Activated naive CD4-positive, alpha-beta T cell treated with anti-CD3 and anti-CD28 coated beads for 36 hours (primary cell): ENCODE measurements at regions not wholly inside any gene's neighbourhood (a gene's known extent, or its start where the extent isn't known, plus 50 kb on each side); places are given as distances from the start of the nearest gene placed in this dataset.
"Not testable (repeated sequence)": the region's sequence is repeated elsewhere in the genome, so short reads cannot be mapped to it uniquely, and the experiment has no call there.

Experiments
- CTCF ChIA-PET: fragments of 350-600 bp; sonication (Branson Sonifier 250); formaldehyde crosslinking; loops from one replicate; lab custom pipeline; 2021; ENCODE audit warnings: antibody characterized with exemption; lab: Charles Lee
- DNase-seq: peaks from one replicate; pipeline ENCODE4 v3.0.0-alpha.2; 2020
- H3K27ac Mint-ChIP-seq: one replicate; pipeline ENCODE4 v1.8.0; 2021; ENCODE audit warnings: mild to moderate bottlenecking, mixed read lengths
- H3K27me3 Mint-ChIP-seq: one replicate; pipeline ENCODE4 v1.8.0; 2021; ENCODE audit warnings: low read depth, mixed read lengths
- H3K36me3 Mint-ChIP-seq: one replicate; pipeline ENCODE4 v1.8.0; 2021; ENCODE audit warnings: low read depth, mixed read lengths
- H3K4me1 Mint-ChIP-seq: one replicate; pipeline ENCODE4 v1.8.0; 2021; ENCODE audit warnings: low read depth, mixed read lengths
- H3K4me3 Mint-ChIP-seq: one replicate; pipeline ENCODE4 v1.8.0; 2021; ENCODE audit warnings: mild to moderate bottlenecking, moderate library complexity, mixed read lengths
- H3K9me3 Mint-ChIP-seq: one replicate; pipeline ENCODE4 v1.8.0; 2021; ENCODE audit warnings: mixed read lengths
- intact Hi-C: fragments of 100-400 bp; cut with micrococcal nuclease; formaldehyde crosslinking; loops from one replicate; pipeline ENCODE4 v1.15.1; 2023

DNA sequence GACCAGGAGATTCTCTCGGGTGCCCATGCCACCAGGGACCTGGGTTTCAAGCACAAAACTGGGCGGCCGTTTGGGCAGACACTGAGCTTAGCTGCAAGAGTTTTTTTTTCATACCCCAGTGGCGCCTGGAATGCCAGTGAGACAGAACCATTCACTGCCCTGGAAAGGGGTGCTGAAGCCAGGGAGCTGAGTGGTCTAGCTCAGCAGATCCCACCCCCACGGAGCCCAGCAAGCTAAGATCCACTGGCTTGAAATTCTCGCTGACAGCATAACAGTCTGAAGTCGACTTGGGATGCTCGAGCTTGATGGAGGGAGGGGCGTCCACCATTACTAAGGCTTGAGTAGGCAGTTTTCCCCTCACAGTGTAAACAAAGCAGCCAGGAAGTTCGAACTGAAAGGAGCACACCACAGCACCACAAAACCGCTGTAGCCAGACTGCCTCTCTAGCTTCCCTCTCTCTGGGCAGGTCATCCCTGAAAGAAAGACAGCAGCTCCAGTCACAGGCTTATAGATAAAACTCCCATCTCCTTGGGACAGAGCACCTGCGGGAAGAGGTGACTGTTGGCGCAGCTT, 157.7 kb downstream of the GIPC2 start:
- H3K36me3 Mint-ChIP-seq, intact Hi-C loops, H3K4me1 Mint-ChIP-seq, H3K9me3 Mint-ChIP-seq, H3K27ac Mint-ChIP-seq, CTCF ChIA-PET, H3K4me3 Mint-ChIP-seq, DNase-seq: not testable (repeated sequence)
- H3K27me3 Mint-ChIP-seq: peaks cover 14% of the 10 kb centered on the region

DNA sequence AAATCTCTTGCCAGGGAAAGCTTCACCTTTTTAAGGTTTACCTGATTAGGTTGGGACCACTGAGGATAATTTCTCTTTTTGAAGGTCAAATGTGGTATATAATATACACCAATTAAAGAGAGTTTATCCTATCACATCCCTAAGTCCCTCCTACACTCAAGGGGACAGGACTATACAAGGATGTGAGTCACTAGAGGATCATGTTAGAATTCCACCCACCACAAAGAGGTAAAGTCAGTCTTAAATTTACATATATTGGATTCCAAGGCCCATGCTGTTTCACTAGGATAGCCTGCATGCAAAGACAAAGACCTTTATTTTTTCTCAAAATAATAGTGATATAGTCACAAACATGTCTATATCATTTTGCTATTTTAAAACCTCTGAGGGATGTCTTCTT, 164.4 kb downstream of the GIPC2 start:
- Mint-ChIP-seq H3K4me3 (no peak overlapping the region), H3K4me1 (no peaks in the 10 kb centered on the region), H3K9me3 (peaks cover 4% of the 10 kb centered on the region), H3K36me3 (no peaks in the 10 kb centered on the region), H3K27ac (no peak overlapping the region), H3K27me3 (peaks cover 3% of the 10 kb centered on the region)
- no peak for DNase-seq
- CTCF ChIA-PET: no interaction called here
- intact Hi-C loops: no loop called here

DNA sequence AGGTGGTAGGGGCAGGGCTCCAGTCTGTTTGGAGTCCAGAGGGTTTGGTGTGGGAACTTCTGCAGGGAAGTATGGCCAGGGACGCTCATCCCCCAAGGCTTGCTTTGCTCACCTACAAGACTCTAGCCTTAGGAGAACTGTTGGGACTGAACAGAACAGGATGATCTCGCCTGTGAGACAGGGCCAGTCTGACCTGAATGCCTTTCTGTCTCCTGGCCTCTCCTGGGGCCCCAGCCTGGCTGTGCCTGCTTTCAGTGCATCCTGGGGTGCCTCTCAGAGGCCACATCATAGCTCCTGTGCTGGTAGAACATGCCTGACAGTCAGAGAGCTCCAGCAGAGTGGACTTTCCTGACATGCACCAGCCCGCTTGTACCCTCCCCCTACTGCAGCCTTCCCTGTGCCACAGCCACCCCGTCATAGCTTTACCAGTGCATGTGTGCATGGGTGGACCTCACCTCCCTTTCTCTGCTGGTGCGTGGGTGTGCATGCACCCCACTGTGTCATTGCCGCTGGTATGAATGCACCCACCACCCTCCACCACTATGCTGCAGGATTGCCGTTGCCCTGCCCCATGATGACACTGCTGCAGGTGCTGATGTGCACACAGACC, 165.8 kb downstream of the GIPC2 start:
- CTCF ChIA-PET: no interaction called here
- intact Hi-C loops: no loop called here
- Mint-ChIP-seq H3K27me3 (peaks cover 3% of the 10 kb centered on the region), H3K4me3 (no peak overlapping the region), H3K27ac (no peak overlapping the region), H3K4me1 (no peaks in the 10 kb centered on the region), H3K9me3 (no peaks in the 10 kb centered on the region), H3K36me3 (no peaks in the 10 kb centered on the region)
- DNase-seq: no peak

DNA sequence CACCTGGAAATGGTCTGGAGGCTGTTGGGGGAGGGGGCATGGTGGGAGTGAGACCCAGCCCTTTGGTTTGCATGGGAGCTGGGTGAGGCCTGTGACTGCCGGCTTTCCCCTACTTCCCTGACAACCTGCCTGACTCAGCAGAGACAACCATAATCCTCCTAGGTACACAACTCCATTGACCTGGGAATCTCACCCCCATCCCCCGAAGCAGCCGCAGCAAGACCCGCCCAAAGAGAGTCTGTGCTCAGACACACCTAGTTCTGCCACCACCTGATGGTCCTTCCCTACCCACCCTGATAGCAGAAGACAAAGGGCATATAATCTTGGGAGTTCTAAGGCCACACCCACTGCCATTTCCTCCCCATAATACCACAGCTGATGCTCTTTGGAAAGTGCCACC, 168.6 kb downstream of the GIPC2 start:
- H3K27ac Mint-ChIP-seq: no peak overlapping the region
- intact Hi-C loops: no loop called here
- H3K4me1 Mint-ChIP-seq: no peaks in the 10 kb centered on the region
- DNase-seq: no peak
- H3K4me3 Mint-ChIP-seq: no peak overlapping the region
- no peaks in the 10 kb centered on the region for H3K36me3 Mint-ChIP-seq
- no peaks in the 10 kb centered on the region for H3K9me3 Mint-ChIP-seq
- CTCF ChIA-PET: no interaction called here
- no peaks in the 10 kb centered on the region for H3K27me3 Mint-ChIP-seq

DNA sequence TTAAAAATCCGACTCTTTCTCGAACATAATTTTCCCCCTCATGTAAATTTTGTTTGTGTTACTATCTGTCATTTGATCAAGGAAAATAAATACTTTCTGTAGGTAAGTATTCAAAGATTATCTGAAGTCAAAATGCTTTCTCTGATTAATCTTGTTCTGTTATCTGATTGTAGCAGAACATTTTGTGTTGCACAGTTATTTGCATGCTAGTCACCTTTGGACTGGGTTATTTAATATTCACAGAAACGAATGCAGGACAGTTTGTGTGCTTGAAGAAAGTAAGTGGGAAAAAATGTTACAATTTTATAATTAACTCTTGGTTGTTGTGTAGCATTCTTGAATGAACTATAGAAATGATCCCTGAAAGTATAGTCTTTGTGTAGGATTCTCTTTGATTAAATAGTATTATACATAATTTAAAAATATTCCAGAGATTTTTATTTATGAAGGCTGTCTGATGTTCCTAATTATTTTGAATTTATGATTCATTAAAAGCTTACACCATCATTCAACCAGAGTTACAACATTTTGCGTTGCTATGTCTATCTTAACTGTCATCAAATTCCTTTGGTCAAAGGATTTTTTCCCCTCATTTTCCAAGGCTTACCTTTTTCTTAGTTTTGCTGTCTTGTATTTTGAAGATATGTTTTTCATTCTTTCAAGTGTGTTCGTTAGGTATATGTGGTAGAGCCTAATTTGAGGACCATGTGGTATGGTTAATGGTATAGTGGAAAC, 176.6 kb downstream of the GIPC2 start:
- H3K27me3 Mint-ChIP-seq: peaks cover 3% of the 10 kb centered on the region
- no peaks in the 10 kb centered on the region for H3K36me3 Mint-ChIP-seq
- H3K4me3 Mint-ChIP-seq: no peak overlapping the region
- no peak for DNase-seq
- CTCF ChIA-PET: interaction anchor here (0.6 kb wide), 1 partner anchor 317 kb away, joined by 6 read pairs; no protein-coding TSS in a partner anchor
- no peaks in the 10 kb centered on the region for H3K4me1 Mint-ChIP-seq
- intact Hi-C loops: no loop called here
- H3K9me3 Mint-ChIP-seq: no peaks in the 10 kb centered on the region
- H3K27ac Mint-ChIP-seq: no peak overlapping the region

DNA sequence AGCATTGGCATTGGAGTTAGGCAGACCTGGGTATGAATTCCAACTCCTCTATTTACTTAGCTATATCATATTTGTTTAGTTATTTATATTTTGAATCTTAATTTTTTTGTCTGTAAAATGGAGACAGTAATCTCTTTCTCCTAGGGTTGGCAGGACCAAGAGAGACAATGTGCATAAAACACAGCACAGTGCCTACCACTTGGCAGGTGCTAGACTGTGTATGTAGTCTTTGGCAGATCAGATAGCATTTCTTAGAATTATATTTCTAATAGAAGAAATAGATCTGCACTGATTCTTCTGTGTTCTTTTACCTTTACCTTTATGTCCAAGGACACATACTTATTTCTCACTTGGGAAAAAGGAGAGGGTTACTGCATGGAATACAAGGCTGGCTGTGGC, 177.2 kb downstream of the GIPC2 start:
- no peak for DNase-seq
- H3K9me3 Mint-ChIP-seq: no peaks in the 10 kb centered on the region
- intact Hi-C loops: no loop called here
- H3K4me1 Mint-ChIP-seq: no peaks in the 10 kb centered on the region
- peaks cover 3% of the 10 kb centered on the region for H3K27me3 Mint-ChIP-seq
- H3K4me3 Mint-ChIP-seq: no peak overlapping the region
- CTCF ChIA-PET: no interaction called here
- no peaks in the 10 kb centered on the region for H3K36me3 Mint-ChIP-seq
- H3K27ac Mint-ChIP-seq: no peak overlapping the region

DNA sequence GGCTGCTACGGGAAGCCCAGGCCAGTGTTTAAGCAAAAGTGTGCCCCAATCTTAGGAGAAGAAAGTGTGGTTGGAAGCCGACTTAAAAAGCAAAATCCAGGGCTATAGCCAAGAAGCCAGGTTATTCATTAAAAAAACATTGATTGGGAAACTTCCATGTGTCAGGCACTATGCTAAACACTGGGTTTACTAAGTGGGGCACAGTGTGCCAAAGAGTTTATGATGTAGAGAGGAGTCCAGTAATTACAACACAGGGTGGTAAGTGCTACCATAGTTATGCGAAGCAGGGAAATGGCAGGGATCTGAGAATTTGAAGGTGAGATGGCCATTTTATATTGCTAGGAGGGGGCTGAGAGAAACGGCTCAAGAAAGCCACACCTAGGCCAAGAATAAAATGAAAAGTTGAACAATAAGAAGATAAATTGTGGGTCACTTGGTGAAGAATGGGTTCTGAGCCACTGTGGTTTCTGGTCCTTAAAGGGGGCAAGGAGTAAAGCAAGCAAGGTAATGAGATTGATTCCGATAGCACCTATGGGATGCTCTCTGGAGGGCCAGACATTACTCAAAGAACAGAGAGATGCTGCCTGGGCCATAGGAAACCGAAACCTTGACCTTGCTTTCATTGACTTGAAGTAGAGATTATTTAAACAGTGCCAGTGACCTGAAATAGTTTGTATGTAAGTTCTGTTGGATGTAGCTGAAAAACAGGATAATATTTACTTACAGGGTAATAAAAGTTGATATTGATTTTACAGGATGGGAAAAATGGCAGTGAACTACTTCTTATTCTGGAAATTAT, 177.8 kb downstream of the GIPC2 start:
- H3K27ac Mint-ChIP-seq: no peak overlapping the region
- intact Hi-C loops: no loop called here

DNA sequence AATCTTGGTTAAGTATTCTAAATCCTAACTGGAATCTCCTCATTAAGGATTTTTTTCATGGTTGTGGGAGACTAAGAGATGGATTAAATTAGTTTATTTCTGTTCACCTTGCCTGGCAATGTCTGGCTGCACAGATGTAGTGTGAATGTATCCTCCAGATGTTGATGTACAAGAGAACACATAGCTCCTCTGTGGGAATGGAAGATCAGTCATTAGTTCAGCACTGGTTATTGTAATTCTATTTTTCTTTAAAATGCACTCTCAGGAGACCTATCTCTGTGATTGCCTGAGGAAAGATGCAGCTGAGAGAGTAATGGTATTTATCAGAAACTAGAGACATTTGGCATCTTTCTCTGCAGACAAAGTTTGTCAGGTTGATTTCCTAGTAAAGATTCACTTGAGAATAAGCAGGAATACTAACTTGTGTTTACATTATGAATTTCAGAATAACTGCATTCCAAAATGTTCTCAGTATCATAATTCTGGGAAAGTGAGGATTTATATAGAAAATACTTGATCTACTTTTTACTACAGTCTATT, 178.6 kb downstream of the GIPC2 start:
- Mint-ChIP-seq H3K4me3 (no peak overlapping the region), H3K9me3 (no peaks in the 10 kb centered on the region), H3K36me3 (no peaks in the 10 kb centered on the region), H3K27me3 (peaks cover 3% of the 10 kb centered on the region), H3K27ac (no peak overlapping the region), H3K4me1 (no peaks in the 10 kb centered on the region)
- CTCF ChIA-PET: no interaction called here
- intact Hi-C loops: no loop called here
- no peak for DNase-seq

More for the DNA sequence above, 177.8 kb downstream of the GIPC2 start:
- CTCF ChIA-PET: no interaction called here
- Mint-ChIP-seq H3K9me3 (no peaks in the 10 kb centered on the region), H3K36me3 (no peaks in the 10 kb centered on the region), H3K4me3 (no peak overlapping the region), H3K27me3 (peaks cover 3% of the 10 kb centered on the region), H3K4me1 (no peaks in the 10 kb centered on the region)
- no peak for DNase-seq

DNA sequence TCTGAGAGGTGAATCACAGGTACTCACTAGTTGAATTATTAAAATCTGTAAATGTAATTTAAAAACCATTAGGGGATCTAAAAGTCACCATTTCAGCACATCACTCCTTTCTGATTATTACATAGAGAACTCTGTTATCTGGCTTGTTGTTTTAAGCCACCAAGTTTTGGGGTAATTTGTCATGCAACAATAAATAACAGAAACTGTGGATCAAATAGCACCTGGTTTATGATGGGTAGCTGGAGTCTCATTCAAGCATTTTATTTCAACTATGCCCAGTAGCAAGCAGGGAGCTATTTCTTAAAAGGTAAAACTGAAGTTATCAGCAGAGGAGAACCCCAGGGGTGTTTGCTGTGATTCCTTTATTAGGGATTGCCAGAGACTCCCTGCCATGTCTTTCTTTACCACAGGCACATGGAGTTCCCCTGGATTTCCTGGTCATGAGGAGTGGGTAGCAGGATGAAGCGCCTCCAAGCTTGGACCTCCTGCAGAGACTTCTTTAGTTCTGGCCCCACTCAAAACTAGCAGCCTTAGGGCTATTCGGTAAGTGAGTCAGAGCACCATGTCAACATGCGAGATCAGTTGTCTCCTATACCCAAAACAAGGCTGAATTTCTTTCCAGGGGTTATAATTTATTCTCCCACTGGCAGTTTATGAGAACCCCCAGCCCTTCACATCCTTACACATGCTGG, 179.2 kb downstream of the GIPC2 start:
- no peaks in the 10 kb centered on the region for H3K4me1 Mint-ChIP-seq
- peaks cover 3% of the 10 kb centered on the region for H3K27me3 Mint-ChIP-seq
- H3K9me3 Mint-ChIP-seq: no peaks in the 10 kb centered on the region
- H3K36me3 Mint-ChIP-seq: no peaks in the 10 kb centered on the region
- H3K27ac Mint-ChIP-seq: no peak overlapping the region
- H3K4me3 Mint-ChIP-seq: no peak overlapping the region
- DNase-seq: no peak
- CTCF ChIA-PET: interaction anchor here (0.6 kb wide), 1 partner anchor 94 kb away, joined by 3 read pairs; no protein-coding TSS in a partner anchor
- intact Hi-C loops: no loop called here

DNA sequence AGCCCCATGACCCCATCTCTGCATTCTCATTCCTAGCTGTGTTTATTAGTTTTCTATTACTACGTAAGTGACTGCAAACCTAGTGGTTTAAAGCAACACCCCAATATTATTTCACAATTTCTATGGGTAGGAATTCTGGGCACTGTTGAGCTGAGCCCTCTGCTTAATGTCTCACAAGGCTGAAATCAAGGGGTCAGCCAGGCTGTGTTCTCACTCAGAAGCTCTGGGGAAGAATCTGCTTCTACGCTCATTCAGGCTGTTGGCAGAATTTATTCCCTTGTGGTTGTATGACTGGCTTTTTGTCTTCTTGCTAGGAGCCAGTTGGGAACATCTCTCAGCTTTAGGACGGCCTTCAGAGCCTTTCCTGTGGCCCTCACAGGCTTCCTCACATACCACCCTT, 181.0 kb downstream of the GIPC2 start:
- no peak overlapping the region for H3K27ac Mint-ChIP-seq
- intact Hi-C loops: no loop called here
- DNase-seq: no peak
- H3K36me3 Mint-ChIP-seq: no peaks in the 10 kb centered on the region
- no peaks in the 10 kb centered on the region for H3K4me1 Mint-ChIP-seq
- H3K4me3 Mint-ChIP-seq: no peak overlapping the region
- CTCF ChIA-PET: no interaction called here
- H3K27me3 Mint-ChIP-seq: peaks cover 7% of the 10 kb centered on the region
- H3K9me3 Mint-ChIP-seq: no peaks in the 10 kb centered on the region

DNA sequence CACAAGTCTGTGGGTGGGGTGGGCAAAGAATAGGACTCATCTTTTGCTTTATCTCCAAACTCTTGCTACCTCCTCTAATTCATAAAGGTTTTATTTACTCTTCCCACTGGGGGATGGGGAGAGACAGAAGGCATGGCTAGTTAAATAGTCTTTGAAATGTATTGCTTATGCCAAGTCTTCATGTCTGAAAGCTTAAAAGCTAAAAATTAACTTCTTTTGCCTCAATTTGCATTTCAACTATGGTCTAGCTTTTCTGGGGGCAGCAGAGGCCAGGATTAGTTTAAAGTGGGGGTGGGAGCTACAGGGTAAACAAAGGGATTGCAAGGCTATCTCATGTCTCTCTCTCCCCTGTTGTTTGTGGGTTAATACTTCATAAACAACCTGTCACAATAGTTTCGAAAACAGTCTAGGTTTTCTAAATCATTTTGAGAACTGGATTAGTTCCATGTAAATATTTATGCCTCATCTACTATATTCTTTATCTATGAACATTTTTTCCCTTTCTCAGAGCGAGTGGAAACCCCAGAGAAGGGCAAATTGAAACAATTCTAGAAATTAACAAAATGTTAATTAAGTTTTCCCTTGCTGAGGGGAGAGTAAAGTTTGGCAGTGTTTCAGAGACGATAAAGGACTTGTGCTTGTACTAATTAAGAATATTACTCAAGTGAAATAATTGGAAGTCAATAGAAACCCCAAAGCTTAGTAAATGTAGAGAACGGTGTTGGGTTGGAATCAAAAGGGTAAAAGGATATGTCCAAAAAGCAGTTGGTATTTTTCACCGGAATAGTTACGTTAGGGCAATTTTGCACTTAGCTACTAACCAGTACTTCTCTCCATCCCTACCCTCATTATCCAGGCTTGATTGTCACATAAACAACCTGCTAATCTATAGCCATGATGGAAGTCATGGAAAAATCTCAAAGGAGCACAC, 182.2 kb downstream of the GIPC2 start:
- CTCF ChIA-PET: no interaction called here
- H3K4me3 Mint-ChIP-seq: no peak overlapping the region
- H3K36me3 Mint-ChIP-seq: no peaks in the 10 kb centered on the region
- peaks cover 7% of the 10 kb centered on the region for H3K27me3 Mint-ChIP-seq
- no peak for DNase-seq
- H3K9me3 Mint-ChIP-seq: no peaks in the 10 kb centered on the region
- no peaks in the 10 kb centered on the region for H3K4me1 Mint-ChIP-seq
- H3K27ac Mint-ChIP-seq: no peak overlapping the region
- intact Hi-C loops: no loop called here
